Esophagus (tissue), 2 donors: ENCODE measurements at regions not wholly inside any gene's neighbourhood (a gene's known extent, or its start where the extent isn't known, plus 50 kb on each side); places are given as distances from the start of the nearest gene placed in this dataset.

ENCODE experiments used
- H3K27ac ChIP-seq, 2 donors: one replicate each; pipeline ENCODE4 v1.5.1; 2013; ENCODE audit warnings: low read depth in 2 of 2, mild to moderate bottlenecking in 2 of 2, inconsistent platforms in 1 of 2, low read length in 1 of 2, moderate library complexity in 1 of 2
- H3K27me3 ChIP-seq, 2 donors: one replicate each; pipeline ENCODE4 v1.6.1; 2013; ENCODE audit warnings: low read length in 2 of 2, control low read depth in 1 of 2, mild to moderate bottlenecking in 1 of 2; ENCODE audit not compliant: insufficient read depth in 2 of 2, control insufficient read depth in 1 of 2
- H3K36me3 ChIP-seq, 2 donors: one replicate each; pipeline ENCODE4 v1.6.1; 2013; ENCODE audit warnings: low read length in 1 of 2; ENCODE audit not compliant: control insufficient read depth in 2 of 2, insufficient read depth in 2 of 2
- H3K4me1 ChIP-seq, 2 donors: one replicate each; pipeline ENCODE4 v1.6.1; 2013; ENCODE audit warnings: low read length in 1 of 2; ENCODE audit not compliant: control insufficient read depth in 2 of 2, insufficient read depth in 2 of 2
- H3K4me3 ChIP-seq, 2 donors: one replicate each; pipeline ENCODE4 v1.5.1; 2013; ENCODE audit warnings: low read length in 2 of 2, mild to moderate bottlenecking in 2 of 2, low read depth in 1 of 2, moderate library complexity in 1 of 2
- H3K9me3 ChIP-seq, 2 donors: one replicate each; pipeline ENCODE4 v1.6.1; 2013; ENCODE audit warnings: mild to moderate bottlenecking in 2 of 2, low read depth in 1 of 2, low read length in 1 of 2, moderate library complexity in 1 of 2; ENCODE audit not compliant: control insufficient read depth in 2 of 2, insufficient read depth in 1 of 2
- whole genome bisulfite sequencing, 2 donors: extraction: QIAGEN DNeasy Blood & Tissue Kit; methylation state at CpG; one replicate each; pipeline ENCODE4 v1.1.7; 2013; 5-methylcytosine and 5-hydroxymethylcytosine counted together
- donor health status: healthy with polysubstance abuse.
- donor health status: Bipolar disorder and iron deficiency.

- Histone ChIP-seq H3K4me1 (no peaks in the 10 kb centered on the region), H3K9me3 (peaks cover 0 to 3% of the 10 kb centered on the region in 2 donors), H3K27me3 (no peaks in the 10 kb centered on the region), H3K27ac (no peak overlapping the region), H3K36me3 (no peaks in the 10 kb centered on the region), H3K4me3 (no peak overlapping the region)
- 64 to 67% methylated on average over 4 of the region's 4 CpGs for WGBS, 2 donors
Observed at GRCh38 chr2:56444339-56444738, 260.5 kb downstream of the CCDC85A start.

- H3K9me3 ChIP-seq, result no peaks in the 10 kb centered on the region
- H3K27ac ChIP-seq, result no peak overlapping the region
- H3K4me3 ChIP-seq, result no peak overlapping the region
- H3K36me3 ChIP-seq, result no peaks in the 10 kb centered on the region
- WGBS, 2 donors, result 53 to 59% methylated on average over 5 of the region's 5 CpGs
- no peaks in the 10 kb centered on the region for H3K27me3 ChIP-seq
- H3K4me1 ChIP-seq, result no peaks in the 10 kb centered on the region
Observed at GRCh38 chr2:56448403-56449001, 264.7 kb downstream of the CCDC85A start.

GRCh38 chr2:56449002-56449431 lies 265.2 kb downstream of the CCDC85A start:
- no peaks in the 10 kb centered on the region for H3K27me3 ChIP-seq
- H3K9me3 ChIP-seq, result no peaks in the 10 kb centered on the region
- no peaks in the 10 kb centered on the region for H3K4me1 ChIP-seq
- H3K36me3 ChIP-seq, result no peaks in the 10 kb centered on the region
- 28 to 40% methylated on average over 8 of the region's 8 CpGs for WGBS, 2 donors
- H3K27ac ChIP-seq, result no peak overlapping the region
- H3K4me3 ChIP-seq, result no peak overlapping the region

GRCh38 chr2:56449449-56449860 lies 265.7 kb downstream of the CCDC85A start:
- 29 to 34% methylated on average over 2 of the region's 2 CpGs for WGBS, 2 donors
- H3K36me3 ChIP-seq, result no peaks in the 10 kb centered on the region
- no peak overlapping the region for H3K27ac ChIP-seq
- no peaks in the 10 kb centered on the region for H3K9me3 ChIP-seq
- H3K4me3 ChIP-seq, result no peak overlapping the region
- no peaks in the 10 kb centered on the region for H3K27me3 ChIP-seq
- H3K4me1 ChIP-seq, result no peaks in the 10 kb centered on the region

- no peaks in the 10 kb centered on the region for H3K36me3 ChIP-seq
- H3K9me3 ChIP-seq, result no peaks in the 10 kb centered on the region
- no peak overlapping the region for H3K4me3 ChIP-seq
- no peaks in the 10 kb centered on the region for H3K4me1 ChIP-seq
- no peak overlapping the region for H3K27ac ChIP-seq
- 57 to 68% methylated on average over 1 of the region's 1 CpG for WGBS, 2 donors
- no peaks in the 10 kb centered on the region for H3K27me3 ChIP-seq
Observed at GRCh38 chr2:56450047-56450446, 266.3 kb downstream of the CCDC85A start.

- Histone ChIP-seq H3K27ac (no peak overlapping the region), H3K4me3 (no peak overlapping the region), H3K9me3 (no peaks in the 10 kb centered on the region), H3K36me3 (no peaks in the 10 kb centered on the region), H3K27me3 (no peaks in the 10 kb centered on the region), H3K4me1 (no peaks in the 10 kb centered on the region)
Observed at GRCh38 chr2:56450772-56451171, 267.0 kb downstream of the CCDC85A start.

GRCh38 chr2:56455642-56456041 lies 271.9 kb downstream of the CCDC85A start:
- Histone ChIP-seq H3K4me1 (no peaks in the 10 kb centered on the region), H3K36me3 (no peaks in the 10 kb centered on the region), H3K4me3 (no peak overlapping the region), H3K27me3 (no peaks in the 10 kb centered on the region), H3K27ac (no peak overlapping the region), H3K9me3 (no peaks in the 10 kb centered on the region)
- 69 to 71% methylated on average over 2 of the region's 2 CpGs for WGBS, 2 donors

GRCh38 chr2:56456791-56457190 lies 273.0 kb downstream of the CCDC85A start:
- Histone ChIP-seq H3K27me3 (no peaks in the 10 kb centered on the region), H3K27ac (no peak overlapping the region), H3K4me3 (no peak overlapping the region), H3K4me1 (no peaks in the 10 kb centered on the region), H3K9me3 (no peaks in the 10 kb centered on the region), H3K36me3 (no peaks in the 10 kb centered on the region)
- WGBS, 2 donors, result 84 to 91% methylated on average over 1 of the region's 1 CpG

- Histone ChIP-seq H3K4me1 (no peaks in the 10 kb centered on the region), H3K4me3 (no peak overlapping the region), H3K9me3 (peaks cover 3 to 5% of the 10 kb centered on the region in 2 donors), H3K27ac (no peak overlapping the region), H3K27me3 (no peaks in the 10 kb centered on the region), H3K36me3 (no peaks in the 10 kb centered on the region)
- 52 to 81% methylated on average over 1 of the region's 1 CpG for WGBS, 2 donors
Observed at GRCh38 chr2:56460508-56460907, 276.7 kb downstream of the CCDC85A start.

GRCh38 chr2:56464066-56464465 lies 280.3 kb downstream of the CCDC85A start:
- no peaks in the 10 kb centered on the region for H3K36me3 ChIP-seq
- 84 to 92% methylated on average over 3 of the region's 3 CpGs for WGBS, 2 donors
- H3K27ac ChIP-seq, result no peak overlapping the region
- no peak overlapping the region for H3K4me3 ChIP-seq
- H3K4me1 ChIP-seq, result no peaks in the 10 kb centered on the region
- peaks cover 3 to 5% of the 10 kb centered on the region in 2 donors for H3K9me3 ChIP-seq
- no peaks in the 10 kb centered on the region for H3K27me3 ChIP-seq
